LNCaP clone FGC (cell line): ENCODE measurements at regions not wholly inside any gene's neighbourhood (a gene's known extent, or its start where the extent isn't known, plus 50 kb on each side); places are given as distances from the start of the nearest gene placed in this dataset.
A peak's percentile ranks its signal among the peaks of the same experiment; 100 is the strongest.

Experiments used
- DNase-seq: peaks from one replicate; pipeline ENCODE4 v3.0.0-alpha.2; 2011; ENCODE audit warnings: low read depth
- H3K4me3 ChIP-seq: 2 replicates; pipeline ENCODE4 v1.5.1; 2011; ENCODE audit warnings: mild to moderate bottlenecking, low read depth, low read length, control low read depth
- TF ChIP-seq, protein P1 (sequence below): IDR thresholded peaks from 2 replicates; pipeline ENCODE4 v1.5.1; 2012; ENCODE audit warnings: mild to moderate bottlenecking; ENCODE audit not compliant: control insufficient read depth, insufficient read depth; ENCODE audit errors: extremely low read depth

DNA sequence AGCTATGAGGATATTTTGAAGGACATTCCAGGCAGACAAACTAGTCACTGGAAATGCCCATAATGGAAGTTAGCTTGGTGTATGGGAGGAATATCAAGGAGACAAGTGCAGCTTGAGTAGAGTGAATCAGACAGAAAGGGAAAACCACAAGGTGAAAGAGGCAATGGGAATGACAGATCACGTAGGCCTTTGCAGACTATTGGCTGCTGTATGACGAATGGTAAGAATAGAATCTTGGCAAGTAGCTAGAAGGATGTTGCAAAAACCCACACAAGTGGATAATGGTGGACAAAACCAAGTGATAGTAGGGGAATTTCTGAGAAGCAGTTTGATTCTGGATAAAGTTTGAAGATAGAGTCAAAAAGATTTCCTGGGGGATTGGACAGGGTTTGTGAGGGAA, 196.9 kb upstream of the NOVA1 start:
- TF ChIP-seq, protein P1, sequence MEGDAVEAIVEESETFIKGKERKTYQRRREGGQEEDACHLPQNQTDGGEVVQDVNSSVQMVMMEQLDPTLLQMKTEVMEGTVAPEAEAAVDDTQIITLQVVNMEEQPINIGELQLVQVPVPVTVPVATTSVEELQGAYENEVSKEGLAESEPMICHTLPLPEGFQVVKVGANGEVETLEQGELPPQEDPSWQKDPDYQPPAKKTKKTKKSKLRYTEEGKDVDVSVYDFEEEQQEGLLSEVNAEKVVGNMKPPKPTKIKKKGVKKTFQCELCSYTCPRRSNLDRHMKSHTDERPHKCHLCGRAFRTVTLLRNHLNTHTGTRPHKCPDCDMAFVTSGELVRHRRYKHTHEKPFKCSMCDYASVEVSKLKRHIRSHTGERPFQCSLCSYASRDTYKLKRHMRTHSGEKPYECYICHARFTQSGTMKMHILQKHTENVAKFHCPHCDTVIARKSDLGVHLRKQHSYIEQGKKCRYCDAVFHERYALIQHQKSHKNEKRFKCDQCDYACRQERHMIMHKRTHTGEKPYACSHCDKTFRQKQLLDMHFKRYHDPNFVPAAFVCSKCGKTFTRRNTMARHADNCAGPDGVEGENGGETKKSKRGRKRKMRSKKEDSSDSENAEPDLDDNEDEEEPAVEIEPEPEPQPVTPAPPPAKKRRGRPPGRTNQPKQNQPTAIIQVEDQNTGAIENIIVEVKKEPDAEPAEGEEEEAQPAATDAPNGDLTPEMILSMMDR: no peak
- DNase-seq: no peak
- no peak overlapping the region for H3K4me3 ChIP-seq

DNA sequence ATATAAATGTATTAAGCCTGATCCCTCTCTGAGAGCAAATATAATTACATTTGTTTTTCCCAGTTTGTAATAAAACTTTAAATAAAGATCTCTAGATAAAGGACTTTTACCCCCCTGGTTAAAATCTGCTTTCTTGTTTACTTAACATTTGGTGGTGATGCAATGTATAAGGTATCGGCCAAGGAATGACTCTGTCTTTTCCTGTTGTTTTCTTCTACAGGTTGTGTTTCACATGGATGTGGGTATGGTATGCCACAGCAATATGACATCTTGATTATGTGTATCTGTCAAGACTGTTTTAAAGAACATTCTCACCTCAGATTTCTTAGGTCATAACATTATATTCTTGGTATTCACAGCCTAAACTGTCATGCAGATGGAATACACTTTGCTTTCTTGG, 210.6 kb upstream of the NOVA1 start:
- DNase-seq: peak; percentile 79
- no peak overlapping the region for H3K4me3 ChIP-seq
- TF ChIP-seq, protein P1: no peak

DNA sequence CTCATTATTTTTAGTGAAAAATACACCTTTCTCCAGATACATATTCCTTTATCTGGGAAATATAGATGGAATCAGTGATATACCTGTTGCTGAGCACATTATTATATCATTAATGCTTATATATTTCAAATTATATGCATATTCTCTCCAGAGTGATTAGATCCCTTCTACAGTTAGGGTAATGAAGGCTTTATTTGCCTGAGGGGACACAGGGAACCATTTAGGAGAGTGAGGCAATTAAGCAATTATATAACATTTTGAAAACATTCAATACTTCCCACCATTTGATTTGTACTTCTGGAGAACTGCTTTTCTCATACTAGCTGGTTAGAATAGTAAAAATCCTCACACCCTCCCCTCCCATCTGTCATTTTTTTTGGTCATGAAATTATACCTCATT, 212.8 kb upstream of the NOVA1 start:
- H3K4me3 ChIP-seq: no peak overlapping the region
- TF ChIP-seq, protein P1: no peak
- DNase-seq: no peak

DNA sequence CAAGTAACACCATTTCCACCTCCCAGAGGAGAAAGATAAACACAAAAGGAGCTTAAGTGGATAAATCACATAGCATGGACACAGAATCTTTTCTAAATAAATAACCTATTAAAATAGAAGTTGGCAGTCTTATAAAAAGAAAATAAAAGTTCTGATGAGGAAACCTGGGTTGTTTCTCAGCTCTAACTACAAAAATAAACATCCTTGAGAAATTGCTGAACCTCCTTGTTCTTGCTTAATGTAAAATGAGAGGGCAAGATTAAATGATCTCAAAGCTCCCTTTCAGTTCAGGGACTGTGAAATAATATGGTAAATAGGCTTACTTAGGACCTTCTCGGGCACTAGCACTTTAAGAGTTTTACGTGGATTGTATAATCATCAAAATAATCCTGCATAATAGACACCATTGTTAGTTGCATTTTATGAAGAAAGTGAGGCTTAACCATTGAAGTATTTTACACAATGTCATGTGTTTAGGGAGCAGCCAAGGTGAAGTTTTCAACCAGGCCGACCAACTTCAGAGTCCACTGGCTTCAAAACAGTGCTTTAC, 214.0 kb upstream of the NOVA1 start:
- TF ChIP-seq, protein P1: no peak
- peak; percentile 82 for DNase-seq
- H3K4me3 ChIP-seq: no peak overlapping the region

DNA sequence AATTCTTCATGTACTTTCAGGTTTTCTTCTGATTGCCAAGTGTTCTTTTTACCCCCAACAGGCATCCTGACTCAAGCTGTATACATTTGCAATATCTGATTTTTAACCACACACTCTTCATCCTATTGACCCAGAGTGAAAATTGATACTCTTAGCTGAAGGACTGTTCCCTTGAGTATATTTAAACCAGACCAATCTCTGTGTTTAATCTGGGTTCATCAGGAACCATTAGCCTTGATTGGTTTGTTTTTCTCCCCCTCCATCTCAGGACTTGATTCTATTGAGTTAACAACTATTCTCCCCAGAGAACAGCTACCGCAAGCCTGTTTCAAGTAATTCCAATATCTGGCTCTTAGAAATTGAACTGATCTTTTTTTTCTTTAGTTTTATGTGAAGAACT, 222.3 kb upstream of the NOVA1 start:
- H3K4me3 ChIP-seq: no peak overlapping the region
- no peak for DNase-seq
- TF ChIP-seq, protein P1: no peak

DNA sequence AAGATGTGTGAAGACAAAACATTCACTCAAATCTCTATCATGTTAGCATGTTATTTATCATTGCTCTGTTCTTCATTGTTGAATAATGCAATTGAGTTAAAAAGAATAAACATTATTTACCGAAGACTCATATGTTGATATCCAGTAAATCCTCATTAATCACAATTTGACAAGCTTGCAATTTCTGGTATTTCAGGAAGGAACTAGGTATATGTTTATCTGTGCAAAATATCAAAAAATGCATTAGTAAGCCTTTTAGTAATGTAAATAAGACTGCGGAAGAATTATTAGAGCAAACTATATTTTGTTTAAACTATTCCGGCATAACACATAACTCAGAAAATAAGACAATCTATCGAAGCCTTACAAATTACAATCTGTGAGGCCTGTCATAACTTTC, 222.7 kb upstream of the NOVA1 start:
- no peak for DNase-seq
- no peak overlapping the region for H3K4me3 ChIP-seq
- TF ChIP-seq, protein P1: no peak

DNA sequence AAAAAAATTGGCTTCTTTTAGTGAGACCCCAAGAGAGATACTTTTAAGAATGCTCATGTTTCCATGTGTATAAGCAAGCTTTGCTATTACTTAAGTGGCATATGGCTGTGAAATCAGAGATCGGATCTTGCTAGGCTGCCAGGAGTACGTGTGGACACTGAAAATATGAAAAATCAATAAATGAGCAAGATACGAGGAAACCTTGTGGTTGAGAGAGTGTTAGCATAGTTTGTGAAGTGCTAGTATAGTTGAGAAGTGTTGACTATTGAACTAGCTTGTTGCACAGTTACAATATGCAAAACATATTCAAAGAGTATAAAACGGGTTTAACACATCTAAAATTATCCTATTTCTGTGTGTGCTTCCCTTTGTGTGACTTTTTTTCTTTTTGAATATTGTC, 230.9 kb upstream of the NOVA1 start:
- DNase-seq: no peak
- H3K4me3 ChIP-seq: no peak overlapping the region
- TF ChIP-seq, protein P1: no peak
